HepG2 (cell line): ENCODE measurements at regions not wholly inside any gene's neighbourhood (a gene's known extent, or its start where the extent isn't known, plus 50 kb on each side); places are given as distances from the start of the nearest gene placed in this dataset.

Source experiments
- ATAC-seq: fragments of 200-7000 bp; cut with Tn5 transposase; 3 replicates; pipeline ENCODE4 v1.9.1; 2020; ENCODE audit warnings: mild to moderate bottlenecking, moderate library complexity
- BruUV-seq: library from RNA; stranded (reverse); fragments of 400-500 nt; replicated peaks from 2 replicates; lab custom pipeline; 2021; lab: Mats Ljungman, UMichigan
- CTCF ChIA-PET: fragments of 300-600 bp; formaldehyde crosslinking; extraction: SDS; loops from one replicate; lab custom pipeline; 2021; ENCODE audit warnings: low total read pairs, inconsistent platforms, low intra/inter-chr PET ratio; lab: Yijun Ruan, JAX
- POLR2A ChIA-PET: fragments of 350-600 bp; sonication (Branson Sonifier 250); formaldehyde crosslinking; loops from one replicate; lab custom pipeline; 2020; ENCODE audit warnings: antibody characterized with exemption, inconsistent platforms; lab: Yijun Ruan, JAX
- DNase-seq: peaks from one replicate; pipeline ENCODE4 v3.0.0-alpha.2; 2015; ENCODE audit warnings: low spot score
- FAIRE-seq: peaks from 3 replicates; lab custom pipeline; 2011; peaks lifted over from hg19 to GRCh38; lab: Jason Lieb, UNC
- H2AFZ ChIP-seq: one replicate; pipeline ENCODE4 v1.6.1; 2011; ENCODE audit warnings: low read length, inconsistent platforms
- H3K27ac ChIP-seq: fragments of 300-600 bp; 3 replicates; pipeline ENCODE4 v1.8.0; 2011; ENCODE audit warnings: mixed run types, mild to moderate bottlenecking, mixed read lengths, low read length, inconsistent platforms; ENCODE audit not compliant: insufficient read depth; ENCODE audit errors: extremely low read length
- H3K27me3 ChIP-seq, 2 experiments: fragments of 200-600 bp in 1 of 2; 2 replicates in 1 of 2; 3 replicates in 1 of 2; pipeline versions ENCODE4 v1.6.0 to v1.8.0; 2011; ENCODE audit warnings: low read length in 2 of 2, mild to moderate bottlenecking in 2 of 2, moderate library complexity in 2 of 2, inconsistent platforms in 1 of 2; ENCODE audit not compliant: insufficient read depth in 2 of 2, control insufficient read depth in 1 of 2
- H3K36me3 ChIP-seq, 2 experiments: fragments of 200-600 bp in 1 of 2; replicated peaks in 1 of 2; 2 replicates in 1 of 2; 3 replicates in 1 of 2; pipeline versions ENCODE4 v1.5.1 to v1.8.0; 2011; ENCODE audit warnings: low read length in 2 of 2, inconsistent platforms in 1 of 2; ENCODE audit not compliant: insufficient read depth in 2 of 2, control insufficient read depth in 1 of 2
- H3K4me1 ChIP-seq: 2 replicates; pipeline ENCODE4 v1.5.1; 2012; ENCODE audit warnings: low read length, inconsistent platforms; ENCODE audit not compliant: insufficient read depth
- H3K4me2 ChIP-seq: 2 replicates; pipeline ENCODE4 v1.6.0; 2011; ENCODE audit warnings: low read depth, low read length, inconsistent platforms
- H3K4me3 ChIP-seq, 3 experiments: fragments of 200-600 bp in 1 of 3; sonication (generic), shearing (Covaris generic) in 1 of 3; replicated peaks in 1 of 3; 2 replicates each; pipeline ENCODE4 v1.5.1; 2011 to 2016; ENCODE audit warnings: low read length in 3 of 3, inconsistent platforms in 2 of 3, low read depth in 2 of 3, mild to moderate bottlenecking in 2 of 3, control low read depth in 1 of 3, mixed read lengths in 1 of 3; ENCODE audit not compliant: insufficient read depth in 1 of 3
- H3K79me2 ChIP-seq: one replicate; pipeline ENCODE4 v1.6.1; 2011; ENCODE audit warnings: low read length, inconsistent platforms; ENCODE audit not compliant: insufficient read depth
- H3K9ac ChIP-seq: 2 replicates; pipeline ENCODE4 v1.6.0; 2011; ENCODE audit warnings: mild to moderate bottlenecking, low read depth, low read length, inconsistent platforms; ENCODE audit not compliant: insufficient read depth
- H3K9me3 ChIP-seq: 2 replicates; pipeline ENCODE4 v1.5.1; 2012; ENCODE audit warnings: mild to moderate bottlenecking, low read length
- H4K20me1 ChIP-seq: 2 replicates; pipeline ENCODE4 v1.6.0; 2011; ENCODE audit warnings: inconsistent platforms, mild to moderate bottlenecking, low read length, moderate library complexity; ENCODE audit not compliant: insufficient read depth
- JUN ChIP-seq: sonication (generic); formaldehyde crosslinking; IDR thresholded peaks from 2 replicates; pipeline ENCODE4 v1.4.0; 2020; ENCODE audit warnings: mild to moderate bottlenecking, missing genetic modification reagents
- NFKB2 ChIP-seq: sonication (generic); formaldehyde crosslinking; IDR thresholded peaks from 2 replicates; pipeline ENCODE4 v1.4.0; 2020; ENCODE audit warnings: missing genetic modification reagents, borderline replicate concordance
- NONO ChIP-seq, 2 experiments: fragments of 450-650 bp in 1 of 2; sonication (generic) in 1 of 2; formaldehyde crosslinking in 1 of 2; IDR thresholded peaks in 1 of 2; conservative IDR thresholded peaks in 1 of 2; 2 replicates each; pipeline versions ENCODE4 v1.6.1 to v1.8.0; 2017 to 2022; ENCODE audit warnings: mild to moderate bottlenecking in 1 of 2, missing genetic modification reagents in 1 of 2, moderate library complexity in 1 of 2
- ONECUT2 ChIP-seq: sonication (generic); formaldehyde crosslinking; IDR thresholded peaks from 2 replicates; pipeline ENCODE4 v1.4.0; 2020; ENCODE audit warnings: missing genetic modification reagents
- ZBTB1 ChIP-seq: sonication (generic); formaldehyde crosslinking; IDR thresholded peaks from 2 replicates; pipeline ENCODE4 v1.4.0; 2020; ENCODE audit warnings: missing genetic modification reagents, borderline replicate concordance
- ZBTB3 ChIP-seq: sonication (generic); formaldehyde crosslinking; IDR thresholded peaks from 2 replicates; pipeline ENCODE4 v1.4.0; 2020; ENCODE audit warnings: low read depth, mild to moderate bottlenecking, moderate library complexity, missing genetic modification reagents, borderline replicate concordance
- ZFP62 ChIP-seq: sonication (generic); formaldehyde crosslinking; IDR thresholded peaks from 2 replicates; pipeline ENCODE4 v1.4.0; 2020; ENCODE audit warnings: missing genetic modification reagents
- ZKSCAN8 ChIP-seq: IDR thresholded peaks from 2 replicates; pipeline ENCODE4 v1.6.1; 2016; ENCODE audit warnings: borderline replicate concordance, missing genetic modification reagents, missing compliant biosample characterization
- ZNF552 ChIP-seq: sonication (generic); formaldehyde crosslinking; IDR thresholded peaks from 2 replicates; pipeline ENCODE4 v1.9.0; 2022; ENCODE audit warnings: missing genetic modification reagents, mild to moderate bottlenecking, borderline replicate concordance
- WGBS: methylation state at CpG from one replicate; pipeline ENCODE4 v1.1.6; 2017; ENCODE audit warnings: low lambda C conversion rate; 5-methylcytosine and 5-hydroxymethylcytosine counted together
- in situ Hi-C: cut with HindIII; loops from 2 replicates; pipeline ENCODE4 v1.10.0; 2017; ENCODE audit warnings: low pct_unique_long_range_greater_than_20kb; ENCODE audit not compliant: extremely low pct_ligation_motif_present
- intact Hi-C: fragments of 100-400 bp; cut with micrococcal nuclease; formaldehyde crosslinking; loops from one replicate; pipeline ENCODE4 v1.10.0; 2022; ENCODE audit not compliant: unreplicated experiment
- TF ChIP-seq, protein P1 (sequence below): sonication (generic); formaldehyde crosslinking; IDR thresholded peaks from 2 replicates; pipeline ENCODE4 v1.5.0; 2020; ENCODE audit warnings: missing genetic modification reagents, mild to moderate bottlenecking, borderline replicate concordance

DNA sequence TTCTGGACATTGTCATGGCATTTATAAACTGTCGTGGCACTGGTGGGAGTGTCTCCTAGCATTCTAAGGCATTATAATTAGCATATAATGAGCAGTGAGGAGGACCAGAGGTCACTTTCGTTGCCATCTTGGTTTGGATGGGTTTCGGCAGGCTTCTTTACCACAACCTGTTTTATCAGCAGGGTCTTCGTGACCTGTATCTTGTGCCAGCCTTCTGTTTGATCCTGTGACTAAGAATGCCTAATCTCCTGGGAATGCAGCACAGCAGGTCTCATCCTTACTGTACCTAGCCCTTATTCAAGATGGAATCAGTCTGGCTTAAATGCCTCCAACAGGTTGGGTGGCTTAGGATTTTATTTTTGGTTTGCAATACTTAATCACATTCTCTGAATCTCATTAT, 142.7 kb upstream of the GGTLC1 start:
- DNase-seq, result no peak
- Histone ChIP-seq H3K4me1 (no peaks in the 10 kb centered on the region), H4K20me1 (no peaks in the 10 kb centered on the region), H3K79me2 (no peaks in the 10 kb centered on the region), H3K27ac (no peak overlapping the region), H3K27me3 (peaks cover 2 to 11% of the 10 kb centered on the region in 2 experiments; a peak in 1 of 5 replicates), H3K4me3 (no peak overlapping the region), H3K9ac (no peak overlapping the region), H3K4me2 (no peak overlapping the region), H2AFZ (no peak overlapping the region), H3K36me3 (no peaks in the 10 kb centered on the region), H3K9me3 (no peaks in the 10 kb centered on the region)
- intact Hi-C loops (no loop called here), in situ Hi-C loops (no loop called here)
- TF ChIP-seq ZNF552 (CRISPR knock-in tag), result no peak
- TF ChIP-seq, protein P1, sequence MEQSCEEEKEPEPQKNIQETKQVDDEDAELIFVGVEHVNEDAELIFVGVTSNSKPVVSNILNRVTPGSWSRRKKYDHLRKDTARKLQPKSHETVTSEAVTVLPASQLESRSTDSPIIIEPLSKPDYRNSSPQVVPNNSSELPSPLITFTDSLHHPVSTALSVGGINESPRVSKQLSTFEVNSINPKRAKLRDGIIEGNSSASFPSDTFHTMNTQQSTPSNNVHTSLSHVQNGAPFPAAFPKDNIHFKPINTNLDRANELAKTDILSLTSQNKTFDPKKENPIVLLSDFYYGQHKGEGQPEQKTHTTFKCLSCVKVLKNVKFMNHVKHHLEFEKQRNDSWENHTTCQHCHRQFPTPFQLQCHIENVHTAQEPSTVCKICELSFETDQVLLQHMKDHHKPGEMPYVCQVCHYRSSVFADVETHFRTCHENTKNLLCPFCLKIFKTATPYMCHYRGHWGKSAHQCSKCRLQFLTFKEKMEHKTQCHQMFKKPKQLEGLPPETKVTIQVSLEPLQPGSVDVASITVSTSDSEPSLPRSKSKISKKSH (CRISPR knock-in tag), result no peak
- no peak for TF ChIP-seq ONECUT2 (CRISPR knock-in tag)
- no peak for TF ChIP-seq ZBTB3 (CRISPR knock-in tag)
- no peak for TF ChIP-seq ZFP62 (CRISPR knock-in tag)
- no peak for TF ChIP-seq NFKB2
- TF ChIP-seq ZKSCAN8 (CRISPR knock-in tag), result no peak
- TF ChIP-seq NONO (IDR thresholded peaks at IDR 0.05), result no peak
- TF ChIP-seq NONO (CRISPR knock-in tag; conservative IDR thresholded peaks at IDR 0.05), result no peak
- no peak for TF ChIP-seq ZBTB1
- TF ChIP-seq JUN (CRISPR knock-in tag), result no peak
- CTCF ChIA-PET, result no interaction called here
- POLR2A ChIA-PET, result no interaction called here
- no peak for FAIRE-seq
- BruUV-seq, result no TSS peak
- 26% methylated on average over 4 of the region's 4 CpGs for WGBS
- ATAC-seq, result no peak
